ENCODE measurements at regions not wholly inside any gene's neighbourhood (a gene's known extent, or its start where the extent isn't known, plus 50 kb on each side); places are given as distances from the start of the nearest gene placed in this dataset.
"Not testable (repeated sequence)": the region's sequence is repeated elsewhere in the genome, so short reads cannot be mapped to it uniquely, and the experiment has no call there.

DNA sequence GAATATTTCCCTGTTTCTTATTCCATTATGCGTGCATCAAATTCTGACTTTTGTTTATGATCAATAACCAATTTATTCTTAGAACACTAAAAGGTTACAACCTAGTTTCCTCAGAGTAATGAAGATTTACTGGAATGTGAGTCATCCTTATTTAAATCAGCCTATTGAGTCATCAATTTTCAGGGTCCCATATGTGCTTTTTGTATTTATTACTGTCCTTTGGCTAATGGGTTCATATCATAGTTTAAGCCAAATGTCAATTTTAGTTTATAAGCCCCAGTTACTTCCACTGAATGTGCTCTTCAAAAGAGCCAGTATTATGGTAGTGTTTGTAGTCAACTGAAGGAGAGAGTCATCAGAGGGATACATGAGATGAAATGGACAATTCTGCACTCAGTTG lies 359.2 kb downstream of the PRR16 start:
- Mint-ChIP-seq H3K27ac (no peak overlapping the region), H3K36me3 (ENCODE audit: low read depth) (no peaks in the 10 kb centered on the region), H3K4me1 (no peaks in the 10 kb centered on the region), H3K4me3 (no peak overlapping the region), H3K9me3 (ENCODE audit: low read depth) (peaks cover under 1% of the 10 kb centered on the region), H3K27me3 (no peaks in the 10 kb centered on the region)
- ATAC-seq, result no peak
- DNase-seq, result no peak
- CTCF ChIA-PET, result no interaction called here
- intact Hi-C loops (cut with DNase I, micrococcal nuclease), result no loop called here
- POLR2A ChIA-PET, result no interaction called here

DNA sequence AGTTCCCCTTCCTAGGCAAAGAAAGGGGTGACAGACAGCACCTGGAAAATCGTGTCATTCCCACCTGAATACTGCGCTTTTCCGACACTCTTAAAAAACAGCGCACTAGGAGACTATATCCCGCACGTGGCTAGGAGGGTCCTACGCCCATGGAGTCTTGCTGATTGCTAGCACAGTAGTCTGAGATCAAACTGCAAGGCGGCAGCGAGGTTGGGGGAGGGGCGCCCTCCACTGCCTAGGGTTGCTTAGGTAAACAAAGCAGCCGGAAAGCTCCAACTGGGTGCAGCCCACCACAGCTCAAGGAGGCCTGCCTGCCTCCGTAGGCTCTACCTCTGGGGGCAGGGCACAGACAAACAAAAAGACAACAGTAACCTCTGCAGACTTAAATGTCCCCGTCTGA lies 367.5 kb downstream of the PRR16 start:
- POLR2A ChIA-PET; ATAC-seq; H3K27me3 Mint-ChIP-seq; H3K27ac Mint-ChIP-seq; CTCF ChIA-PET; H3K36me3 Mint-ChIP-seq (ENCODE audit: low read depth); H3K4me3 Mint-ChIP-seq; DNase-seq; intact Hi-C loops (cut with DNase I, micrococcal nuclease); H3K9me3 Mint-ChIP-seq (ENCODE audit: low read depth); H3K4me1 Mint-ChIP-seq: not testable (repeated sequence)

- ATAC-seq, result no peak
- Mint-ChIP-seq H3K27ac (no peak overlapping the region), H3K36me3 (ENCODE audit: low read depth) (no peaks in the 10 kb centered on the region), H3K4me3 (no peak overlapping the region), H3K4me1 (no peaks in the 10 kb centered on the region), H3K9me3 (ENCODE audit: low read depth) (no peaks in the 10 kb centered on the region), H3K27me3 (no peaks in the 10 kb centered on the region)
- ChIA-PET POLR2A (no interaction called here), CTCF (no interaction called here)
- DNase-seq, result no peak
- intact Hi-C loops (cut with DNase I, micrococcal nuclease), result no loop called here
These were observed 377.7 kb downstream of the PRR16 start for GRCh38 chr5:120841830-120842229.

DNA sequence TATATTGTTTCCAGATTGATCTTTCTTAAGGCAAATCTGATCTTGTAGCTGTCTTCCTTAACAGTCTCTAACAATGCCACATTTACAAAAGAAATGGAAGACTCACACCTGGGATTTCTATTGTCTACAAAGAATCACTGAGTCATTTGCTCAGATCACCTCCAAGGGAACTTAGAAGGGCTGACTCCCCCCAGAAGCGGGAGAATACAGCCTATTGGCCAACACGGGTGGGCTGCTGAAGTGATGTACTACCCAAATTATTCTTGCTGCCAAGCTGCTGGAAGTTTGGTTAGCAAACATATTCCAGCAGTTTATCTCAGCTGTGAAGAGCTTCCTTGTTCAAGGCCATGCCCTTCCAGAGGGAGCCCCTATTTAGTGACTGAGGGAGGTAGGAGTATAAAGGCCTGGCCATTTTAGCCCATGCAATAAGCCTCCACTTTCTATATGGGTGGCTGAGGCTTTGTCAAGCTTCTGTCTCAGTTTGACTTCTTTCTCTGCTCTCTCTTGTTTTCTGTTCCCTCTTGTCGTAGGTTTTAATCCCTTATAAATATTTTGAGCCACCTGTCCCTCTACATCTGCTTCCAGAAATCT lies 379.4 kb downstream of the PRR16 start:
- Mint-ChIP-seq H3K36me3 (ENCODE audit: low read depth) (no peaks in the 10 kb centered on the region), H3K27me3 (no peaks in the 10 kb centered on the region), H3K4me1 (no peaks in the 10 kb centered on the region), H3K4me3 (no peak overlapping the region), H3K27ac (no peak overlapping the region), H3K9me3 (ENCODE audit: low read depth) (no peaks in the 10 kb centered on the region)
- DNase-seq (no peak), ATAC-seq (no peak)
- intact Hi-C loops (cut with DNase I, micrococcal nuclease), result no loop called here
- ChIA-PET CTCF (no interaction called here), POLR2A (no interaction called here)

DNA sequence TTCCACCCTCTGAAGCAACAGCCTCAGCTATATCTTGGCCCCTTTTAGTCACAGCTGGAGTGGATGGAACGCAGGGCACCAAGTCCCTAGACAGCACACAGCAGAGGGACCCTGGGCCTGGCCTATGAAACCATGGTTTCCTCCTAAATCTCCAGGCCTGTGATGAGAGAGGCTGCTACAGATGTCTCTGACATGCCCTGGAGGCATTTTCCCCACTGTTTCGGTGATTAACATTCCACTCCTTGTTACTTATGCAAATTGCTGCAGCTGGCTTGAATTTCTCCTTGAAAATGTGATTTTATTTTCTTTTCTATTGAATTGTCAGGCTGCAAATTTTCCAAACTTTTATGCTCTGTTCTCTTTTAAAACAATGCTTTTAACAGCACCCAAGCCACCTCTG lies 384.8 kb downstream of the PRR16 start:
- ATAC-seq, result no peak
- ChIA-PET CTCF (no interaction called here), POLR2A (no interaction called here)
- H3K27me3 Mint-ChIP-seq, result no peaks in the 10 kb centered on the region
- no peak for DNase-seq
- no peaks in the 10 kb centered on the region for H3K9me3 Mint-ChIP-seq (ENCODE audit: low read depth)
- no peak overlapping the region for H3K27ac Mint-ChIP-seq
- no peaks in the 10 kb centered on the region for H3K4me1 Mint-ChIP-seq
- intact Hi-C loops (cut with DNase I, micrococcal nuclease), result no loop called here
- no peak overlapping the region for H3K4me3 Mint-ChIP-seq
- no peaks in the 10 kb centered on the region for H3K36me3 Mint-ChIP-seq (ENCODE audit: low read depth)

GRCh38 chr5:120852222-120852860 lies 388.2 kb downstream of the PRR16 start:
- Mint-ChIP-seq H3K36me3 (ENCODE audit: low read depth) (no peaks in the 10 kb centered on the region), H3K27me3 (no peaks in the 10 kb centered on the region), H3K4me3 (no peak overlapping the region), H3K9me3 (ENCODE audit: low read depth) (no peaks in the 10 kb centered on the region), H3K27ac (no peak overlapping the region), H3K4me1 (no peaks in the 10 kb centered on the region)
- intact Hi-C loops (cut with DNase I, micrococcal nuclease), result no loop called here
- DNase-seq, result no peak
- ChIA-PET POLR2A (no interaction called here), CTCF (interaction anchor here (1.2 kb wide), 1 partner anchor 14 kb away, joined by 3 read pairs; no protein-coding TSS in a partner anchor)
- ATAC-seq, result no peak

GRCh38 chr5:120866997-120867396 lies 402.9 kb downstream of the PRR16 start:
- POLR2A ChIA-PET, result no interaction called here
- intact Hi-C loops (cut with DNase I, micrococcal nuclease), result no loop called here
- Mint-ChIP-seq H3K27ac (no peak overlapping the region), H3K27me3 (no peaks in the 10 kb centered on the region), H3K4me1 (no peaks in the 10 kb centered on the region), H3K9me3 (ENCODE audit: low read depth) (no peaks in the 10 kb centered on the region), H3K4me3 (no peak overlapping the region), H3K36me3 (ENCODE audit: low read depth) (no peaks in the 10 kb centered on the region)
- ATAC-seq, result no peak
- CTCF ChIA-PET, result no interaction called here
- no peak for DNase-seq

DNA sequence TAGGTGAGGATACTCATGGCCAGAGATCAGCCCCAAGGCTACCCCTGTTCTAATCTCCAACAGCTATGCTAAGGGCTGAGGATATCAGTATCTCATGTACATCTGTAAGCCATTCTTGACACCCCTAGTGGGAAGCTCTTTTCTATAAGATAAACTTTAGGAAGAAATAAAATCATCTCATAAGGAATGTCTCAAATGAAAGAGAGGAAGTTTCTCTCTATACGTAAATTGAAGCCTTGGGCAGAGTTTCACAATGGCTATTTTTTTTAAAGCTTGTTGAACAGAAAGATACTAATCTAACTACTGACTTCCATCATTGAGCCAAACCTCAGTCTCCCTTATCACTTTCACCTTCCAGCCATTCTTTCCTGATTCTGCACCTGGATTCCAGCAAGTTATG lies 405.7 kb downstream of the PRR16 start:
- ATAC-seq (no peak), DNase-seq (no peak)
- ChIA-PET CTCF (no interaction called here), POLR2A (no interaction called here)
- intact Hi-C loops (cut with DNase I, micrococcal nuclease), result no loop called here
- Mint-ChIP-seq H3K36me3 (ENCODE audit: low read depth) (no peaks in the 10 kb centered on the region), H3K27me3 (no peaks in the 10 kb centered on the region), H3K27ac (no peak overlapping the region), H3K9me3 (ENCODE audit: low read depth) (peaks cover 2% of the 10 kb centered on the region), H3K4me3 (no peak overlapping the region), H3K4me1 (no peaks in the 10 kb centered on the region)

- H3K27ac Mint-ChIP-seq, result no peak overlapping the region
- intact Hi-C loops (cut with DNase I, micrococcal nuclease), result no loop called here
- H3K27me3 Mint-ChIP-seq, result no peaks in the 10 kb centered on the region
- ATAC-seq (no peak), DNase-seq (no peak)
- H3K4me3 Mint-ChIP-seq, result no peak overlapping the region
- ChIA-PET CTCF (no interaction called here), POLR2A (no interaction called here)
- no peaks in the 10 kb centered on the region for H3K4me1 Mint-ChIP-seq
- H3K36me3 Mint-ChIP-seq (ENCODE audit: low read depth), result no peaks in the 10 kb centered on the region
- peaks cover 2% of the 10 kb centered on the region for H3K9me3 Mint-ChIP-seq (ENCODE audit: low read depth)
These were observed 408.2 kb downstream of the PRR16 start for GRCh38 chr5:120872297-120872696.

GRCh38 chr5:120873083-120873482 lies 409.0 kb downstream of the PRR16 start:
- no peak for DNase-seq
- POLR2A ChIA-PET, result no interaction called here
- Mint-ChIP-seq H3K36me3 (ENCODE audit: low read depth) (no peaks in the 10 kb centered on the region), H3K27me3 (no peaks in the 10 kb centered on the region), H3K4me3 (no peak overlapping the region), H3K4me1 (no peaks in the 10 kb centered on the region), H3K9me3 (ENCODE audit: low read depth) (peaks cover 3% of the 10 kb centered on the region), H3K27ac (no peak overlapping the region)
- ATAC-seq, result no peak
- CTCF ChIA-PET, result no interaction called here
- intact Hi-C loops (cut with DNase I, micrococcal nuclease), result no loop called here

GRCh38 chr5:120874081-120874862 lies 410.2 kb downstream of the PRR16 start:
- DNase-seq (no peak), ATAC-seq (no peak)
- Mint-ChIP-seq H3K4me3 (no peak overlapping the region), H3K27me3 (no peaks in the 10 kb centered on the region), H3K27ac (no peak overlapping the region), H3K36me3 (ENCODE audit: low read depth) (no peaks in the 10 kb centered on the region), H3K9me3 (ENCODE audit: low read depth) (peaks cover 3% of the 10 kb centered on the region), H3K4me1 (no peaks in the 10 kb centered on the region)
- ChIA-PET CTCF (no interaction called here), POLR2A (no interaction called here)
- intact Hi-C loops (cut with DNase I, micrococcal nuclease), result no loop called here

GRCh38 chr5:120882038-120882775 lies 418.1 kb downstream of the PRR16 start:
- ChIA-PET POLR2A (no interaction called here), CTCF (no interaction called here)
- Mint-ChIP-seq H3K27me3 (no peaks in the 10 kb centered on the region), H3K9me3 (ENCODE audit: low read depth) (peaks cover 3% of the 10 kb centered on the region), H3K27ac (no peak overlapping the region), H3K36me3 (ENCODE audit: low read depth) (no peaks in the 10 kb centered on the region), H3K4me1 (no peaks in the 10 kb centered on the region), H3K4me3 (no peak overlapping the region)
- intact Hi-C loops (cut with DNase I, micrococcal nuclease), result no loop called here
- DNase-seq, result no peak
- ATAC-seq, result no peak
